Neural progenitor cell (in vitro differentiated cells): ENCODE measurements at regions not wholly inside any gene's neighbourhood (a gene's known extent, or its start where the extent isn't known, plus 50 kb on each side); places are given as distances from the start of the nearest gene placed in this dataset.

Experiments used
- DNase-seq: peaks from one replicate; pipeline ENCODE4 v3.0.0-alpha.2; 2016; ENCODE audit warnings: low spot score
- H2AFZ ChIP-seq: fragments of 200-600 bp; sonication (generic); replicated peaks from 2 replicates; pipeline ENCODE4 v1.6.1; 2016; ENCODE audit warnings: antibody characterized with exemption
- H3F3A ChIP-seq: fragments of 200-600 bp; sonication (generic); 2 replicates; pipeline ENCODE4 v1.6.1; 2016; ENCODE audit warnings: antibody characterized with exemption, low read depth
- H3K27ac ChIP-seq: fragments of 200-600 bp; sonication (generic); 2 replicates; pipeline ENCODE4 v1.5.1; 2016; ENCODE audit warnings: mild to moderate bottlenecking
- H3K27me3 ChIP-seq: fragments of 200-600 bp; sonication (generic); 2 replicates; pipeline ENCODE4 v1.6.1; 2016; ENCODE audit warnings: mild to moderate bottlenecking, moderate library complexity
- H3K36me3 ChIP-seq: fragments of 200-600 bp; sonication (generic); 2 replicates; pipeline ENCODE4 v1.5.1; 2016
- H3K4me1 ChIP-seq: fragments of 200-600 bp; sonication (generic); 2 replicates; pipeline ENCODE4 v1.6.1; 2016; ENCODE audit warnings: mixed run types
- H3K4me2 ChIP-seq: fragments of 200-600 bp; sonication (generic); 2 replicates; pipeline ENCODE4 v1.6.1; 2016
- H3K4me3 ChIP-seq: fragments of 200-600 bp; sonication (generic); 2 replicates; pipeline ENCODE4 v1.5.1; 2016
- H3K79me2 ChIP-seq: fragments of 200-600 bp; sonication (generic); 2 replicates; pipeline ENCODE4 v1.6.1; 2016; ENCODE audit warnings: low read depth
- H3K9ac ChIP-seq: fragments of 200-600 bp; sonication (generic); 2 replicates; pipeline ENCODE4 v1.6.1; 2016
- H3K9me3 ChIP-seq: fragments of 200-600 bp; sonication (generic); 2 replicates; pipeline ENCODE4 v1.5.1; 2016; ENCODE audit warnings: low read depth
- H4K20me1 ChIP-seq: fragments of 200-600 bp; sonication (generic); 2 replicates; pipeline ENCODE4 v1.6.1; 2016; ENCODE audit warnings: low read depth
- H3K27ac Mint-ChIP-seq: 3 replicates; pipeline ENCODE4 v1.8.0; 2021; ENCODE audit warnings: mixed read lengths
- H3K27me3 Mint-ChIP-seq: 2 replicates; pipeline ENCODE4 v1.8.0; 2022; ENCODE audit warnings: low read depth, mild to moderate bottlenecking, inconsistent platforms, moderate library complexity, mixed read lengths; ENCODE audit not compliant: insufficient read depth
- H3K36me3 Mint-ChIP-seq: 3 replicates; pipeline ENCODE4 v1.8.0; 2021; ENCODE audit warnings: mixed read lengths
- H3K4me1 Mint-ChIP-seq: 3 replicates; pipeline ENCODE4 v1.8.0; 2021; ENCODE audit warnings: mixed read lengths
- H3K4me3 Mint-ChIP-seq: 3 replicates; pipeline ENCODE4 v1.8.0; 2021; ENCODE audit warnings: mild to moderate bottlenecking, moderate library complexity, mixed read lengths
- H3K9me3 Mint-ChIP-seq: 3 replicates; pipeline ENCODE4 v1.8.0; 2020; ENCODE audit warnings: mixed read lengths
- CTCF ChIP-seq: fragments of 200-600 bp; sonication (generic); IDR thresholded peaks from 2 replicates; pipeline ENCODE4 v1.5.1; 2017; ENCODE audit warnings: antibody characterized with exemption, mild to moderate bottlenecking
- EZH2 ChIP-seq: fragments of 200-600 bp; sonication (generic); IDR thresholded peaks from 2 replicates; pipeline ENCODE4 v1.6.1; 2017; ENCODE audit warnings: antibody characterized with exemption, mild to moderate bottlenecking, moderate library complexity
- EZH2phosphoT487 ChIP-seq: fragments of 200-600 bp; sonication (generic); IDR thresholded peaks from 2 replicates; pipeline ENCODE4 v1.6.1; 2017; ENCODE audit warnings: antibody characterized with exemption

GRCh38 chr21:40990366-40990765, 143.4 kb upstream of the DSCAM start:
- Histone ChIP-seq H3K4me2 (no peak overlapping the region), H3K27ac (no peak overlapping the region), H3K4me1 (no peaks in the 10 kb centered on the region), H3K79me2 (no peaks in the 10 kb centered on the region), H4K20me1 (no peaks in the 10 kb centered on the region), H2AFZ (no peak overlapping the region), H3F3A (no peaks in the 10 kb centered on the region), H3K4me3 (no peak overlapping the region), H3K9ac (no peak overlapping the region), H3K9me3 (no peaks in the 10 kb centered on the region), H3K36me3 (no peaks in the 10 kb centered on the region), H3K27me3 (no peaks in the 10 kb centered on the region)
- Mint-ChIP-seq H3K9me3 (no peaks in the 10 kb centered on the region), H3K4me1 (no peaks in the 10 kb centered on the region), H3K27me3 (no peaks in the 10 kb centered on the region), H3K4me3 (no peak overlapping the region), H3K36me3 (no peaks in the 10 kb centered on the region), H3K27ac (no peak overlapping the region)
- DNase-seq = no peak
- TF ChIP-seq EZH2 (no peak), EZH2phosphoT487 (no peak), CTCF (no peak)

- H3K27ac Mint-ChIP-seq = no peak overlapping the region
- TF ChIP-seq CTCF (no peak), EZH2phosphoT487 (no peak), EZH2 (no peak)
- H3K36me3 Mint-ChIP-seq = no peaks in the 10 kb centered on the region
- Histone ChIP-seq H3K9me3 (peaks cover 9% of the 10 kb centered on the region), H3K27ac (no peak overlapping the region), H3F3A (no peaks in the 10 kb centered on the region), H3K9ac (no peak overlapping the region), H3K27me3 (no peaks in the 10 kb centered on the region), H3K4me3 (no peak overlapping the region), H2AFZ (no peak overlapping the region), H3K4me1 (no peaks in the 10 kb centered on the region), H4K20me1 (no peaks in the 10 kb centered on the region), H3K79me2 (no peaks in the 10 kb centered on the region), H3K4me2 (no peak overlapping the region), H3K36me3 (peaks cover 5% of the 10 kb centered on the region)
- peaks cover 13% of the 10 kb centered on the region for H3K9me3 Mint-ChIP-seq
- H3K27me3 Mint-ChIP-seq = peaks cover 2% of the 10 kb centered on the region
- H3K4me3 Mint-ChIP-seq = no peak overlapping the region
- no peaks in the 10 kb centered on the region for H3K4me1 Mint-ChIP-seq
- no peak for DNase-seq
Measured at GRCh38 chr21:40997831-40998230, 150.9 kb upstream of the DSCAM start.

- Histone ChIP-seq H3K36me3 (peaks cover 5% of the 10 kb centered on the region), H3K27me3 (no peaks in the 10 kb centered on the region), H3K79me2 (no peaks in the 10 kb centered on the region), H3F3A (no peaks in the 10 kb centered on the region), H3K9me3 (peaks cover 9% of the 10 kb centered on the region), H3K9ac (no peak overlapping the region), H3K4me1 (no peaks in the 10 kb centered on the region), H3K27ac (no peak overlapping the region), H3K4me3 (no peak overlapping the region), H4K20me1 (no peaks in the 10 kb centered on the region), H2AFZ (no peak overlapping the region), H3K4me2 (no peak overlapping the region)
- H3K27me3 Mint-ChIP-seq = peaks cover 2% of the 10 kb centered on the region
- H3K4me1 Mint-ChIP-seq = no peaks in the 10 kb centered on the region
- H3K36me3 Mint-ChIP-seq = no peaks in the 10 kb centered on the region
- DNase-seq = no peak
- H3K4me3 Mint-ChIP-seq = no peak overlapping the region
- no peak overlapping the region for H3K27ac Mint-ChIP-seq
- H3K9me3 Mint-ChIP-seq = peaks cover 15% of the 10 kb centered on the region
- no peak for TF ChIP-seq EZH2
- no peak for TF ChIP-seq EZH2phosphoT487
- TF ChIP-seq CTCF = no peak
Measured at GRCh38 chr21:41000838-41001237, 153.9 kb upstream of the DSCAM start.

GRCh38 chr21:41006636-41007035, 159.7 kb upstream of the DSCAM start:
- Mint-ChIP-seq H3K4me1 (no peaks in the 10 kb centered on the region), H3K27me3 (no peaks in the 10 kb centered on the region), H3K9me3 (peaks cover 10% of the 10 kb centered on the region), H3K36me3 (no peaks in the 10 kb centered on the region), H3K4me3 (no peak overlapping the region), H3K27ac (no peak overlapping the region)
- Histone ChIP-seq H3K4me2 (no peak overlapping the region), H3K79me2 (no peaks in the 10 kb centered on the region), H2AFZ (no peak overlapping the region), H3K9ac (no peak overlapping the region), H3K27ac (no peak overlapping the region), H3F3A (no peaks in the 10 kb centered on the region), H3K4me3 (no peak overlapping the region), H3K36me3 (no peaks in the 10 kb centered on the region), H3K9me3 (no peaks in the 10 kb centered on the region), H3K27me3 (no peaks in the 10 kb centered on the region), H3K4me1 (no peaks in the 10 kb centered on the region), H4K20me1 (no peaks in the 10 kb centered on the region)
- DNase-seq = no peak
- TF ChIP-seq EZH2 (no peak), CTCF (no peak)
